CD4-positive, alpha-beta T cell (primary cell): ENCODE measurements at regions not wholly inside any gene's neighbourhood (a gene's known extent, or its start where the extent isn't known, plus 50 kb on each side); places are given as distances from the start of the nearest gene placed in this dataset.

Experiments used
- ATAC-seq: fragments of 200-7000 bp; cut with Tn5 transposase; one replicate; pipeline ENCODE4 v1.10.0; 2022; ENCODE audit warnings: mild to moderate bottlenecking; ENCODE audit not compliant: poor library complexity
- CTCF ChIA-PET: fragments of 350-600 bp; sonication (Branson Sonifier 250); formaldehyde crosslinking; loops from one replicate; lab custom pipeline; 2021; ENCODE audit warnings: antibody characterized with exemption, inconsistent platforms; lab: Charles Lee
- POLR2A ChIA-PET: fragments of 350-600 bp; sonication (Branson Sonifier 250); formaldehyde crosslinking; loops from one replicate; lab custom pipeline; 2021; ENCODE audit warnings: antibody characterized with exemption, inconsistent platforms; lab: Charles Lee
- DNase-seq, 14 experiments: peaks; one replicate each; pipeline ENCODE4 v3.0.0-alpha.2; 2013 to 2020; ENCODE audit warnings: mixed read lengths in 2 of 14
- H3K27ac ChIP-seq, 2 donors: one replicate each; pipeline versions ENCODE4 v1.5.1 to v1.7.0; 2013; ENCODE audit warnings: low read length in 2 of 2, low read depth in 1 of 2, mild to moderate bottlenecking in 1 of 2
- H3K27me3 ChIP-seq, 2 experiments: 1 replicate in 1 of 2; 2 replicates in 1 of 2; pipeline versions ENCODE4 v1.6.1 to v1.7.0; 2013; ENCODE audit warnings: low read length in 2 of 2, control low read depth in 1 of 2, mild to moderate bottlenecking in 1 of 2, moderate library complexity in 1 of 2; ENCODE audit not compliant: insufficient read depth in 2 of 2, control insufficient read depth in 1 of 2
- H3K36me3 ChIP-seq: one replicate; pipeline ENCODE4 v1.6.1; 2013; ENCODE audit warnings: low read length, control low read depth; ENCODE audit not compliant: insufficient read depth
- H3K4me1 ChIP-seq: one replicate; pipeline ENCODE4 v1.6.1; 2013; ENCODE audit warnings: low read length, control low read depth; ENCODE audit not compliant: insufficient read depth
- H3K4me3 ChIP-seq: one replicate; pipeline ENCODE4 v1.5.1; 2013; ENCODE audit warnings: mild to moderate bottlenecking, low read length, moderate library complexity
- H3K9me3 ChIP-seq, 2 experiments: 1 replicate in 1 of 2; 2 replicates in 1 of 2; pipeline versions ENCODE4 v1.6.1 to v1.7.0; 2013; ENCODE audit warnings: low read length in 2 of 2, mild to moderate bottlenecking in 2 of 2, control low read depth in 1 of 2, moderate library complexity in 1 of 2; ENCODE audit not compliant: control insufficient read depth in 1 of 2, insufficient read depth in 1 of 2
- H3K27ac Mint-ChIP-seq: one replicate; pipeline ENCODE4 v1.8.0; 2020; ENCODE audit warnings: mixed read lengths
- H3K27me3 Mint-ChIP-seq: one replicate; pipeline ENCODE4 v1.8.0; 2021; ENCODE audit warnings: mixed read lengths
- H3K36me3 Mint-ChIP-seq: one replicate; pipeline ENCODE4 v1.8.0; 2021; ENCODE audit warnings: low read depth, mixed read lengths
- H3K4me1 Mint-ChIP-seq: one replicate; pipeline ENCODE4 v1.8.0; 2021; ENCODE audit warnings: low read depth, mixed read lengths
- H3K4me3 Mint-ChIP-seq: one replicate; pipeline ENCODE4 v1.8.0; 2020; ENCODE audit warnings: mild to moderate bottlenecking, mixed read lengths
- H3K9me3 Mint-ChIP-seq: one replicate; pipeline ENCODE4 v1.8.0; 2020; ENCODE audit warnings: mixed read lengths
- CTCF ChIP-seq: fragments of 200-600 bp; IDR thresholded peaks from one replicate; pipeline ENCODE4 v1.8.0; 2022; ENCODE audit warnings: antibody characterized with exemption, mild to moderate bottlenecking
- intact Hi-C, 2 experiments: fragments of 100-400 bp; cut with DNase I in 1 of 2; cut with micrococcal nuclease in 1 of 2; formaldehyde crosslinking; loops; one replicate each; pipeline versions ENCODE4 v1.15.1 to v1.9.0; 2023 to 2025; cut with DNase I, micrococcal nuclease

DNA sequence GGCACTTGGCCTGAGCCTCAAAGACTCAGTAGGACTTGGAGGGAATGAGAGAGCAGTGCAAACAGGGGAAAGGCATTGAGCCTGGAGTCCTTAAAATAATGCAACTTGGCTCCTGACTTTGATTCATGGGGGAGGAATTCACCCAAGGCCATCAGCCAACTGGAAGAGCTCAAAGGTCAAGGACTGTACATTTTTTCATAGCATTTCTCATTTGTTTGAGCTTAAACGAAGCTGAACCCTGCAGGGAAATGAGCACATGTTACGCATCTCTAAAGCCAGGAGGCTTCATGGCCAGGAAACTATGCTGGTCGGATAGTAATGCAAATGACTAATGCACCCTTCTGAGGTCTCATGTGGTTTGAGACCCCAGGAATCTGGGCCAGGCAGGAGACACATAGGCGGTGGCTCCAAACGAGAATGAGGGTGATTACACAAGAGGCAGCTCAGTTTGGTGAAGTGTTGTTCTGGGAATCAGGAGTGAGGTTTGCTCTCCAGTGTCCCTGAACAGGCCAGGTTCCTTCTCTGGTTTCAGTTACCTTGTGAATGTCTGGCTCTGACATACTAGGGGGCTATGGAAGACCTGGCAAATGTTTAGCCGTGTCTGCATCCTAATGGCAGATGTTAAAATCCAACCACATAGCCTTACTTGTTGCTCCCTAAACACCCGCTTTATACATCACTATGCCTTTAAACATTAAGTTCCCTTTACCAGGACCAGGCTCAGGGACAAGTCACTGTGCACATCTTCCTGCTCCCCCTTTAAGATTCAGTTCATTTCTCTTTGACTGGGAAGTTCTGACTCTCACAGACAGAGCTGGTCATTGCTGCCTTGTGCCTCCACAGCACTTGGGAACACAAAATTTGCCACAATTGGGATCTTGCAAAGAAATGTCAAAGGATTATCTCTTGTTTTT, 503.9 kb upstream of the USP24 start:
- no peak for TF ChIP-seq CTCF
- Mint-ChIP-seq H3K9me3 (no peaks in the 10 kb centered on the region), H3K27ac (no peak overlapping the region), H3K27me3 (peaks cover 7% of the 10 kb centered on the region), H3K4me1 (no peaks in the 10 kb centered on the region), H3K4me3 (no peak overlapping the region), H3K36me3 (no peaks in the 10 kb centered on the region)
- ATAC-seq (no peak), DNase-seq (no peak)
- Histone ChIP-seq H3K9me3 (no peaks in the 10 kb centered on the region), H3K27ac (no peak overlapping the region), H3K4me1 (no peaks in the 10 kb centered on the region), H3K4me3 (no peak overlapping the region), H3K36me3 (no peaks in the 10 kb centered on the region), H3K27me3 (peaks cover 0 to 2% of the 10 kb centered on the region in 2 experiments)
- ChIA-PET POLR2A (no interaction called here), CTCF (no interaction called here)
- intact Hi-C loops: no loop called here

GRCh38 chr1:55717111-55717510, 501.9 kb upstream of the USP24 start:
- Mint-ChIP-seq H3K9me3 (no peaks in the 10 kb centered on the region), H3K4me1 (no peaks in the 10 kb centered on the region), H3K36me3 (no peaks in the 10 kb centered on the region), H3K27ac (no peak overlapping the region), H3K27me3 (peaks cover 4% of the 10 kb centered on the region), H3K4me3 (no peak overlapping the region)
- ChIA-PET CTCF (no interaction called here), POLR2A (no interaction called here)
- H3K9me3 ChIP-seq: no peaks in the 10 kb centered on the region
- intact Hi-C loops: no loop called here
- H3K4me1 ChIP-seq: no peaks in the 10 kb centered on the region
- TF ChIP-seq CTCF: no peak
- H3K36me3 ChIP-seq: no peaks in the 10 kb centered on the region
- no peak overlapping the region for H3K4me3 ChIP-seq
- H3K27me3 ChIP-seq: peaks cover 0 to 2% of the 10 kb centered on the region in 2 experiments
- ATAC-seq (no peak), DNase-seq (no peak)
- H3K27ac ChIP-seq: no peak overlapping the region

- no peaks in the 10 kb centered on the region for H3K36me3 ChIP-seq
- ChIA-PET CTCF (no interaction called here), POLR2A (no interaction called here)
- Mint-ChIP-seq H3K9me3 (no peaks in the 10 kb centered on the region), H3K4me1 (no peaks in the 10 kb centered on the region), H3K27ac (no peak overlapping the region), H3K36me3 (no peaks in the 10 kb centered on the region), H3K4me3 (no peak overlapping the region), H3K27me3 (peaks cover 4% of the 10 kb centered on the region)
- ATAC-seq: no peak
- H3K27ac ChIP-seq: no peak overlapping the region
- H3K4me1 ChIP-seq: no peaks in the 10 kb centered on the region
- no peak for DNase-seq
- TF ChIP-seq CTCF: no peak
- intact Hi-C loops: no loop called here
- no peaks in the 10 kb centered on the region for H3K9me3 ChIP-seq
- no peak overlapping the region for H3K4me3 ChIP-seq
- peaks cover 0 to 2% of the 10 kb centered on the region in 2 experiments for H3K27me3 ChIP-seq
Observed at GRCh38 chr1:55716610-55717009, 501.4 kb upstream of the USP24 start.
